AG04450 (cell line): ENCODE measurements at regions not wholly inside any gene's neighbourhood (a gene's known extent, or its start where the extent isn't known, plus 50 kb on each side); places are given as distances from the start of the nearest gene placed in this dataset.

Experiments
- CTCF ChIA-PET: fragments of 300-600, 350-600 bp; formaldehyde crosslinking; extraction: SDS; loops from one replicate; lab custom pipeline; 2022; ENCODE audit warnings: antibody characterized with exemption, inconsistent platforms; lab: Charles Lee
- POLR2A ChIA-PET: fragments of 350-600 bp; formaldehyde crosslinking; extraction: SDS; loops from one replicate; lab custom pipeline; 2021; ENCODE audit warnings: antibody characterized with exemption, inconsistent platforms; lab: Yijun Ruan, JAX
- DNase-seq: peaks from one replicate; pipeline ENCODE4 v3.0.0-alpha.2; 2011; ENCODE audit warnings: low read depth, low spot score
- H3K27ac ChIP-seq: one replicate; pipeline ENCODE4 v1.5.1; 2012; ENCODE audit warnings: low read depth, low read length, control low read depth
- H3K27me3 ChIP-seq: one replicate; pipeline ENCODE4 v1.6.0; 2012; ENCODE audit warnings: low read length; ENCODE audit not compliant: control insufficient read depth, insufficient read depth
- H3K4me3 ChIP-seq: 2 replicates; pipeline ENCODE4 v1.5.1; 2011; ENCODE audit warnings: mild to moderate bottlenecking, low read depth, low read length, control low read depth
- H3K9me3 ChIP-seq: 2 replicates; pipeline ENCODE4 v1.5.1; 2012; ENCODE audit warnings: low read length; ENCODE audit not compliant: control insufficient read depth, insufficient read depth
- TF ChIP-seq, protein P1 (sequence below): IDR thresholded peaks from 2 replicates; pipeline ENCODE4 v1.5.1; 2011; ENCODE audit warnings: low read depth, low read length, control low read depth, inconsistent platforms

DNA sequence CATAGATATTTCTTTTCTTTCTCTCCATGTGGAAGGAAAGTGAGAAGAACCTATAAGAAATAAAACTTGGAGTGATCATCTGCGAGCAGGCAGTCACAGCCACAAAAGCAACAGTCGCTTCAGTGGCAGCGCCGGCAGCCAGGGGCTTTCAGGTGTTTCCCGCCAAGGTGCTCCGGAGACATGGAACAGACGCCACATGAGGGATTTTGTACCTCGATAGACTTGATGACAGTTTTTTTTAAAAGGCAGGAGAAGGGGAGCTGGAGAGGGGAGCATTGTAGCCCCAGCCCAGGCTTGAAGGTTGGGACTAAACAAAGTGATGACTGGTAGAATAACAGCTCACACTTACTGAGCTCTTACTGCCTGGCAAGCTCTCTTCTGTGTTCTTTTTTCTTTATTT lies 471.4 kb upstream of the B3GAT1 start:
- no peaks in the 10 kb centered on the region for H3K27me3 ChIP-seq
- TF ChIP-seq, protein P1, sequence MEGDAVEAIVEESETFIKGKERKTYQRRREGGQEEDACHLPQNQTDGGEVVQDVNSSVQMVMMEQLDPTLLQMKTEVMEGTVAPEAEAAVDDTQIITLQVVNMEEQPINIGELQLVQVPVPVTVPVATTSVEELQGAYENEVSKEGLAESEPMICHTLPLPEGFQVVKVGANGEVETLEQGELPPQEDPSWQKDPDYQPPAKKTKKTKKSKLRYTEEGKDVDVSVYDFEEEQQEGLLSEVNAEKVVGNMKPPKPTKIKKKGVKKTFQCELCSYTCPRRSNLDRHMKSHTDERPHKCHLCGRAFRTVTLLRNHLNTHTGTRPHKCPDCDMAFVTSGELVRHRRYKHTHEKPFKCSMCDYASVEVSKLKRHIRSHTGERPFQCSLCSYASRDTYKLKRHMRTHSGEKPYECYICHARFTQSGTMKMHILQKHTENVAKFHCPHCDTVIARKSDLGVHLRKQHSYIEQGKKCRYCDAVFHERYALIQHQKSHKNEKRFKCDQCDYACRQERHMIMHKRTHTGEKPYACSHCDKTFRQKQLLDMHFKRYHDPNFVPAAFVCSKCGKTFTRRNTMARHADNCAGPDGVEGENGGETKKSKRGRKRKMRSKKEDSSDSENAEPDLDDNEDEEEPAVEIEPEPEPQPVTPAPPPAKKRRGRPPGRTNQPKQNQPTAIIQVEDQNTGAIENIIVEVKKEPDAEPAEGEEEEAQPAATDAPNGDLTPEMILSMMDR: no peak
- DNase-seq: no peak
- no peak overlapping the region for H3K4me3 ChIP-seq
- H3K27ac ChIP-seq: no peak overlapping the region
- no peaks in the 10 kb centered on the region; the same call in 1 of the 2 replicates for H3K9me3 ChIP-seq
- ChIA-PET POLR2A (no interaction called here), CTCF (no interaction called here)

DNA sequence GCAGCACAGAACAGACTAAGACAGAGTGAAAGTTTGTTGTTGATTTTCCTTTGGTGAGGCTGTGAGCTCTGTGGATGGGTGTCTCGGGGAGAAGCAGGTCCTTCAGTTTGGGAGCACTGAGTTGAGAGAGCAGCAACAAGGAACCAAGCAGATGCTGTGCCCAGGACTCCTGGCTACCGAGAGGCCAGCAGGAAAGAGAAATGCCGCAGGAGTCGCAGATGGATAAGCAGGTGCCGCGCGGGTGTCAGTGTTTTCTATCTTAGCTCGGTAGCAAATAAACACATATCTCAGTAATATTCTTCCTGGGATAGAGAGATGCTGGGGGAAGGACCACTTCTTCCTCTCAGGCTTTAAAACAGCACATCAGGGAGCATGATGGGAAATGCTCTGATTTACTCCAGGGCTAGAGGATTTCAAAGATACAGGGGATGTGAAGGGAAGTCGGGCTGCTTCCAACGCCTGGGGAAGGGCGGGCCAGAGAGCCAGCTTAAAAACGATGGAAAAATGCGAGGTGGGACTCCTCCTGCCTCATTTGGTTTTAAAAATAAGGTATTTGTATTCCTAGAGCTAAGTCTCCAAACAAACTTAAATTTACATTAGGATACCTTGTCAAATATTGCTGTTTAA lies 470.7 kb upstream of the B3GAT1 start:
- no peak overlapping the region for H3K27ac ChIP-seq
- no peaks in the 10 kb centered on the region; the same call in 1 of the 2 replicates for H3K9me3 ChIP-seq
- POLR2A ChIA-PET: no interaction called here
- CTCF ChIA-PET: no interaction called here
- TF ChIP-seq, protein P1: no peak
- H3K4me3 ChIP-seq: no peak overlapping the region
- no peaks in the 10 kb centered on the region for H3K27me3 ChIP-seq
- DNase-seq: no peak

DNA sequence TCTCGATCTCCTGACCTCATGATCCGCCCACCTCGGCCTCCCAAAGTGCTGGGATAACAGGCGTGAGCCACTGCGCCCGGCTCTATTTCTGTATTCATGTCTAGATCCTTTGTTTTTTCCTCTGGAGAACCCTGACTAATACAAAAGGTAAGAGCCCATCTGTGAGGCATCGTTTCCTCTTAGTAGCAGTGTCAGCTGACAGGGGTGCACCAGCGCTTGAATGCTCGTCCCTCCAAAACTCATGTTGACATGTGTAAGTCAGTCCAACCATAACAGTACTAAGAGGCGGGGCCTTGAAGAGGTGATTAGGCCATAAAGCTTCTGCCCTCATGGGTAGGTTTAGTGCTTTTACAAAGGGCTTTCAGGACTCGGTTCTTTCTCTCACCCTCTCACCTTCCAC lies 470.1 kb upstream of the B3GAT1 start:
- ChIA-PET CTCF (no interaction called here), POLR2A (no interaction called here)
- Histone ChIP-seq H3K27me3 (no peaks in the 10 kb centered on the region), H3K27ac (no peak overlapping the region), H3K4me3 (no peak overlapping the region), H3K9me3 (no peaks in the 10 kb centered on the region; the same call in 1 of the 2 replicates)
- no peak for DNase-seq
- TF ChIP-seq, protein P1: no peak

DNA sequence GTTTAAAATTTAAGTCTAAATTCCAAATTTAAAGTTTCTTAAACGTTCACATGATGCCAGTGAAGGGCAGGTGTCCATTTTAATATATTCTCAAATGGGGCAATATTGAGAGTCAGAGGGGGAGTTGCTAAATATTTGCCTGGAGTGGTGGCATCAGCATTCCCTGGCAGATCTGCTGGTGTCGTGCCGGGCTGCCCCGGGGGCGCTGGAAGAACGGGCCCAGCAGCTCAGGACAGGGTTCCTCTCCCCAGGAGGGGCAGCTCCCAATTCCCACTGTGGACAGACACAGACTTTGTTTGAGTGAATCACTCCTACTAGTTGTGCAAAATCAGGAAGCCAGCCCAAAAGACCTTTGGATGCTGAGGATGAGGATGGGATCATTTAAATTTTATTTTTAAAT lies 468.7 kb upstream of the B3GAT1 start:
- POLR2A ChIA-PET: no interaction called here
- TF ChIP-seq, protein P1: no peak
- CTCF ChIA-PET: no interaction called here
- Histone ChIP-seq H3K4me3 (no peak overlapping the region), H3K9me3 (no peaks in the 10 kb centered on the region; the same call in 1 of the 2 replicates), H3K27me3 (no peaks in the 10 kb centered on the region), H3K27ac (no peak overlapping the region)
- no peak for DNase-seq

DNA sequence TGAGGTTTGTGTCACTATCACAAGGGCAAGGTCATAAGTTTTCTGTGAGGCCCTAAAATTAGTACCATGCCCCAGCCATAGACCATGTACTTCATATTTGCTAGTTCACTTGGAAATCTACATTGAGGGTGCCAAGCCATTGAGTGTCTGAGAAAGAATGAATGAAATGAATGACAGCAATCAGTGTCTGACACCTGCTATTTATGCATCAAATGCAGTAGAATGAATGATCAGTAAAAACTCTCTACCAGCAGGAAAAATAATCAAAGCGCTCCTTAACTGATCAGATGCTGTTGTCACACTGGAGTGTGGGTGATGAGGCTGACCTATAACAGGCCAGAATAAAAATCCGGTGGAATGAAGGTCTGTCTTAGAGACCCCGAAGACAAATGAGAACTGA lies 467.9 kb upstream of the B3GAT1 start:
- TF ChIP-seq, protein P1: no peak
- no peak overlapping the region for H3K27ac ChIP-seq
- ChIA-PET CTCF (no interaction called here), POLR2A (no interaction called here)
- no peaks in the 10 kb centered on the region; the same call in 1 of the 2 replicates for H3K9me3 ChIP-seq
- no peak for DNase-seq
- H3K4me3 ChIP-seq: no peak overlapping the region
- no peaks in the 10 kb centered on the region for H3K27me3 ChIP-seq
